B cell (primary cell): ENCODE measurements at regions not wholly inside any gene's neighbourhood (a gene's known extent, or its start where the extent isn't known, plus 50 kb on each side); places are given as distances from the start of the nearest gene placed in this dataset.

Experiments
- ATAC-seq: fragments of 200-7000 bp; cut with Tn5 transposase; one replicate; pipeline ENCODE4 v1.10.0; 2021; ENCODE audit warnings: low read depth, mild to moderate bottlenecking, moderate number of reproducible peaks, moderate library complexity
- CTCF ChIA-PET: fragments of 350-600 bp; sonication (Branson Sonifier 250); formaldehyde crosslinking; loops from one replicate; lab custom pipeline; 2021; ENCODE audit warnings: antibody characterized with exemption, inconsistent platforms; lab: Charles Lee
- POLR2A ChIA-PET: fragments of 350-600 bp; sonication (Branson Sonifier 250); formaldehyde crosslinking; loops from one replicate; lab custom pipeline; 2021; ENCODE audit warnings: antibody characterized with exemption; lab: Charles Lee
- DNase-seq: peaks from one replicate; pipeline ENCODE4 v3.0.0; 2013
- H2AFZ ChIP-seq: 2 replicates; pipeline ENCODE4 v1.6.1; 2012; ENCODE audit warnings: mild to moderate bottlenecking, low read depth, low read length; ENCODE audit not compliant: insufficient read depth, poor library complexity, severe bottlenecking
- H3K27ac ChIP-seq, 2 donors: 1 replicate in 1 of 2; 2 replicates in 1 of 2; pipeline ENCODE4 v1.5.1; 2012 to 2013; ENCODE audit warnings: low read length in 2 of 2, mild to moderate bottlenecking in 2 of 2, moderate library complexity in 1 of 2
- H3K27me3 ChIP-seq, 4 experiments: fragments of 200-600 bp in 1 of 4; sonication (generic) in 1 of 4; replicated peaks in 1 of 4; 1 replicate in 2 of 4; 2 replicates in 2 of 4; pipeline versions ENCODE4 v1.6.1 to v1.7.0; 2013 to 2016; ENCODE audit warnings: low read length in 3 of 4, mild to moderate bottlenecking in 2 of 4, mixed read lengths in 1 of 4, moderate library complexity in 1 of 4; ENCODE audit not compliant: insufficient read depth in 4 of 4, control insufficient read depth in 3 of 4; ENCODE audit errors: control extremely low read depth in 1 of 4
- H3K36me3 ChIP-seq, 2 experiments: replicated peaks in 1 of 2; 1 replicate in 1 of 2; 2 replicates in 1 of 2; pipeline versions ENCODE4 v1.6.1 to v1.7.1; 2013; ENCODE audit warnings: low read length in 1 of 2; ENCODE audit not compliant: insufficient read depth in 2 of 2, control insufficient read depth in 1 of 2; ENCODE audit errors: control extremely low read depth in 1 of 2, extremely low read depth in 1 of 2
- H3K4me1 ChIP-seq, 2 donors: fragments of 200-600 bp in 1 of 2; sonication (generic) in 1 of 2; 1 replicate in 1 of 2; 2 replicates in 1 of 2; pipeline versions ENCODE4 v1.5.1 to v1.6.1; 2013 to 2017; ENCODE audit warnings: low read length in 2 of 2; ENCODE audit not compliant: control insufficient read depth in 2 of 2, insufficient read depth in 2 of 2
- H3K4me2 ChIP-seq: replicated peaks from 2 replicates; pipeline ENCODE3; 2012; ENCODE audit warnings: mild to moderate bottlenecking, low read depth, low read length; ENCODE audit not compliant: poor library complexity, severe bottlenecking
- H3K4me3 ChIP-seq, 5 experiments: fragments of 200-600 bp in 1 of 5; sonication (generic) in 1 of 5; 1 replicate in 3 of 5; 2 replicates in 2 of 5; pipeline versions ENCODE4 v1.5.1 to v1.7.0; 2011 to 2016; ENCODE audit warnings: low read length in 4 of 5, mild to moderate bottlenecking in 4 of 5, low read depth in 2 of 5, control low read depth in 1 of 5, moderate library complexity in 1 of 5; ENCODE audit not compliant: insufficient read depth in 1 of 5; ENCODE audit errors: control extremely low read depth in 1 of 5, extremely low read depth in 1 of 5
- H3K79me2 ChIP-seq: fragments of 200-600 bp; sonication (generic); one replicate; pipeline ENCODE4 v1.6.0; 2016; ENCODE audit warnings: low read length; ENCODE audit not compliant: control insufficient read depth, insufficient read depth
- H3K9ac ChIP-seq: fragments of 200-600 bp; sonication (generic); 2 replicates; pipeline ENCODE4 v1.6.1; 2017; ENCODE audit warnings: mild to moderate bottlenecking, low read length, moderate library complexity
- H3K9me3 ChIP-seq, 3 donors: one replicate each; pipeline versions ENCODE4 v1.6.1 to v1.7.1; 2013; ENCODE audit warnings: low read length in 2 of 3; ENCODE audit not compliant: control insufficient read depth in 2 of 3, insufficient read depth in 1 of 3; ENCODE audit errors: control extremely low read depth in 1 of 3
- H4K20me1 ChIP-seq: 2 replicates; pipeline ENCODE4 v1.6.0; 2012; ENCODE audit warnings: mild to moderate bottlenecking, low read length; ENCODE audit not compliant: insufficient read depth, control insufficient read depth, poor library complexity, severe bottlenecking
- H3K27ac Mint-ChIP-seq: one replicate; pipeline ENCODE4 v1.8.0; 2021; ENCODE audit warnings: mixed read lengths
- H3K27me3 Mint-ChIP-seq: one replicate; pipeline ENCODE4 v1.8.0; 2021; ENCODE audit warnings: mixed read lengths
- H3K4me1 Mint-ChIP-seq: one replicate; pipeline ENCODE4 v1.8.0; 2021; ENCODE audit warnings: mixed read lengths
- H3K4me3 Mint-ChIP-seq: one replicate; pipeline ENCODE4 v1.8.0; 2021; ENCODE audit warnings: mixed read lengths
- H3K9me3 Mint-ChIP-seq: one replicate; pipeline ENCODE4 v1.8.0; 2022; ENCODE audit warnings: mixed read lengths; ENCODE audit not compliant: insufficient read depth
- CTCF ChIP-seq: fragments of 200-600 bp; IDR thresholded peaks from one replicate; pipeline ENCODE4 v1.8.0; 2022; ENCODE audit warnings: antibody characterized with exemption, mild to moderate bottlenecking
- EZH2 ChIP-seq: IDR thresholded peaks from 2 replicates; pipeline ENCODE4 v1.6.1; 2012; ENCODE audit warnings: borderline replicate concordance, low read depth, mild to moderate bottlenecking, moderate library complexity, low read length; ENCODE audit not compliant: insufficient read depth, poor library complexity, severe bottlenecking
- WGBS: methylation state at CpG from one replicate; pipeline ENCODE4 v1.1.5; 2013; ENCODE audit warnings: missing lambda C conversion rate; ENCODE audit not compliant: insufficient coverage; 5-methylcytosine and 5-hydroxymethylcytosine counted together
- intact Hi-C: fragments of 100-400 bp; cut with micrococcal nuclease; formaldehyde crosslinking; loops from one replicate; pipeline ENCODE4 v1.10.0; 2022

GRCh38 chr12:114765960-114766691 is 82.2 kb upstream of the TBX3 start:
- Mint-ChIP-seq H3K4me1 (no peaks in the 10 kb centered on the region), H3K9me3 (no peaks in the 10 kb centered on the region), H3K4me3 (no peak overlapping the region), H3K27me3 (no peaks in the 10 kb centered on the region), H3K27ac (no peak overlapping the region)
- Histone ChIP-seq H3K4me3 (no peak overlapping the region), H3K9ac (no peak overlapping the region), H3K9me3 (no peaks in the 10 kb centered on the region), H3K79me2 (no peaks in the 10 kb centered on the region), H4K20me1 (no peaks in the 10 kb centered on the region), H3K27ac (no peak overlapping the region), H3K4me2 (no peak overlapping the region), H3K36me3 (no peaks in the 10 kb centered on the region), H2AFZ (no peak overlapping the region), H3K27me3 (no peaks in the 10 kb centered on the region), H3K4me1 (no peaks in the 10 kb centered on the region)
- POLR2A ChIA-PET, result no interaction called here
- CTCF ChIA-PET, result no interaction called here
- WGBS, result 91% methylated on average over 8 of the region's 11 CpGs
- TF ChIP-seq EZH2 (no peak), CTCF (no peak)
- intact Hi-C loops, result no loop called here
- ATAC-seq, result no peak
- DNase-seq, result no peak

- no peak for ATAC-seq
Measured at GRCh38 chr12:114764510-114764909, 80.5 kb upstream of the TBX3 start.

More at GRCh38 chr12:114764510-114764909, 80.5 kb upstream of the TBX3 start:
- Mint-ChIP-seq H3K9me3 (no peaks in the 10 kb centered on the region), H3K4me1 (no peaks in the 10 kb centered on the region), H3K27me3 (no peaks in the 10 kb centered on the region), H3K27ac (no peak overlapping the region), H3K4me3 (no peak overlapping the region)
- Histone ChIP-seq H3K4me2 (no peak overlapping the region), H3K4me1 (no peaks in the 10 kb centered on the region), H3K79me2 (no peaks in the 10 kb centered on the region), H3K9me3 (no peaks in the 10 kb centered on the region), H2AFZ (no peak overlapping the region), H3K27ac (no peak overlapping the region), H4K20me1 (no peaks in the 10 kb centered on the region), H3K27me3 (no peaks in the 10 kb centered on the region), H3K4me3 (no peak overlapping the region), H3K36me3 (no peaks in the 10 kb centered on the region), H3K9ac (no peak overlapping the region)
- 74% methylated on average over 5 of the region's 6 CpGs for WGBS
- DNase-seq, result no peak
- POLR2A ChIA-PET, result no interaction called here
- intact Hi-C loops, result no loop called here
- CTCF ChIA-PET, result no interaction called here
- TF ChIP-seq CTCF (no peak), EZH2 (no peak)
